ENCODE measurements at regions not wholly inside any gene's neighbourhood (a gene's known extent, or its start where the extent isn't known, plus 50 kb on each side); places are given as distances from the start of the nearest gene placed in this dataset.

DNA sequence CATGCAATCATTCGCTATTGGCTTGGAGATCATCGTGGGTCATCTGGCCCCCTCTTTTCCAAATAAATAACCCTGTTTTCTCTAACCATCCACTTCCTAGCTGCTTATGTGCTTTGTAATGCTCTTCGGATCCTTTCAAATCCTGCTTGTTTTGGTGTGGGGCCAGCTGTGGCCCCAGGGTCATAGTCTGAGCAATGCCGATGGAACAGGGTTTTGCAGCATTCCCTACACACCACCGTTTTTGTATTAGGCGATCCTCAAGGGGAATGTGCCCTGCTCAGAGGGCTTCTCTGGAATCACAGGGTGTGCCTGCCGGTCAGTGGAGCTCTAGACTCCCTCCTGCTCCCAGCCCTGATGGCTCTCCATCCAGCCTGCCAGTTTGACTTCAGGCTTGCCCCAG, 78.1 kb upstream of the NRXN3 start:
- TF ChIP-seq, protein P1, sequence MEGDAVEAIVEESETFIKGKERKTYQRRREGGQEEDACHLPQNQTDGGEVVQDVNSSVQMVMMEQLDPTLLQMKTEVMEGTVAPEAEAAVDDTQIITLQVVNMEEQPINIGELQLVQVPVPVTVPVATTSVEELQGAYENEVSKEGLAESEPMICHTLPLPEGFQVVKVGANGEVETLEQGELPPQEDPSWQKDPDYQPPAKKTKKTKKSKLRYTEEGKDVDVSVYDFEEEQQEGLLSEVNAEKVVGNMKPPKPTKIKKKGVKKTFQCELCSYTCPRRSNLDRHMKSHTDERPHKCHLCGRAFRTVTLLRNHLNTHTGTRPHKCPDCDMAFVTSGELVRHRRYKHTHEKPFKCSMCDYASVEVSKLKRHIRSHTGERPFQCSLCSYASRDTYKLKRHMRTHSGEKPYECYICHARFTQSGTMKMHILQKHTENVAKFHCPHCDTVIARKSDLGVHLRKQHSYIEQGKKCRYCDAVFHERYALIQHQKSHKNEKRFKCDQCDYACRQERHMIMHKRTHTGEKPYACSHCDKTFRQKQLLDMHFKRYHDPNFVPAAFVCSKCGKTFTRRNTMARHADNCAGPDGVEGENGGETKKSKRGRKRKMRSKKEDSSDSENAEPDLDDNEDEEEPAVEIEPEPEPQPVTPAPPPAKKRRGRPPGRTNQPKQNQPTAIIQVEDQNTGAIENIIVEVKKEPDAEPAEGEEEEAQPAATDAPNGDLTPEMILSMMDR (conservative IDR thresholded peaks at IDR 0.05; ENCODE audit: low read depth, low read length), result no peak
- TF ChIP-seq EZH2 (IDR thresholded peaks at IDR 0.05; ENCODE audit: borderline replicate concordance, low read depth, low read length, poor library complexity, severe bottlenecking), result no peak

Measured in A673 (cell line).